HG03045 (cell line): ENCODE measurements at regions not wholly inside any gene's neighbourhood (a gene's known extent, or its start where the extent isn't known, plus 50 kb on each side); places are given as distances from the start of the nearest gene placed in this dataset.
"Not testable (repeated sequence)": the region's sequence is repeated elsewhere in the genome, so short reads cannot be mapped to it uniquely, and the experiment has no call there.

ENCODE experiments used
- ATAC-seq: cut with Tn5 transposase; IDR thresholded peaks from one replicate; pipeline ENCODE4 v1.9.1; 2021; ENCODE audit warnings: mild to moderate bottlenecking, moderate library complexity; ENCODE audit not compliant: unreplicated experiment

- no peak for ATAC-seq
Measured at GRCh38 chr5:92144824-92145223, 761.7 kb upstream of the ARRDC3 start.

GRCh38 chr5:92132294-92132908, 749.3 kb upstream of the ARRDC3 start:
- not testable (repeated sequence) for ATAC-seq

GRCh38 chr5:92126182-92126581, 743.1 kb upstream of the ARRDC3 start:
- ATAC-seq = no peak

- no peak for ATAC-seq
Measured at GRCh38 chr5:92119110-92119509, 736.0 kb upstream of the ARRDC3 start.

- ATAC-seq = no peak
Measured at GRCh38 chr5:92106808-92107207, 723.7 kb upstream of the ARRDC3 start.

GRCh38 chr5:92104126-92104525, 721.0 kb upstream of the ARRDC3 start:
- ATAC-seq = no peak

GRCh38 chr5:92102313-92102712, 719.2 kb upstream of the ARRDC3 start:
- ATAC-seq = no peak

GRCh38 chr5:92092239-92092638, 709.1 kb upstream of the ARRDC3 start:
- no peak for ATAC-seq

GRCh38 chr5:92086059-92086811, 703.1 kb upstream of the ARRDC3 start:
- no peak for ATAC-seq

- no peak for ATAC-seq
Measured at GRCh38 chr5:92081958-92082712, 699.0 kb upstream of the ARRDC3 start.

GRCh38 chr5:92070786-92071185, 687.7 kb upstream of the ARRDC3 start:
- ATAC-seq = no peak

- ATAC-seq = no peak
Measured at GRCh38 chr5:92064993-92065392, 681.9 kb upstream of the ARRDC3 start.

- ATAC-seq = no peak
Measured at GRCh38 chr5:92051741-92052140, 668.6 kb upstream of the ARRDC3 start.

- ATAC-seq = no peak
Measured at GRCh38 chr5:92050970-92051369, 667.9 kb upstream of the ARRDC3 start.

- ATAC-seq = no peak
Measured at GRCh38 chr5:92041911-92042660, 659.0 kb upstream of the ARRDC3 start.

- no peak for ATAC-seq
Measured at GRCh38 chr5:92041206-92041605, 658.1 kb upstream of the ARRDC3 start.

GRCh38 chr5:92029792-92030191, 646.7 kb upstream of the ARRDC3 start:
- ATAC-seq = not testable (repeated sequence)

- no peak for ATAC-seq
Measured at GRCh38 chr5:92023555-92023954, 640.4 kb upstream of the ARRDC3 start.

- ATAC-seq = no peak
Measured at GRCh38 chr5:92023141-92023471, 640.0 kb upstream of the ARRDC3 start.

- ATAC-seq = no peak
Measured at GRCh38 chr5:92022415-92023140, 639.5 kb upstream of the ARRDC3 start.
